NCI-H2196 (cell line): ENCODE measurements at regions not wholly inside any gene's neighbourhood (a gene's known extent, or its start where the extent isn't known, plus 50 kb on each side); places are given as distances from the start of the nearest gene placed in this dataset.
"Not testable (repeated sequence)": the region's sequence is repeated elsewhere in the genome, so short reads cannot be mapped to it uniquely, and the experiment has no call there.

Experiments
- DNase-seq: peaks from one replicate; lab custom pipeline; 2025; ENCODE audit not compliant: unreplicated experiment; lab: John Stamatoyannopoulos, UW

DNA sequence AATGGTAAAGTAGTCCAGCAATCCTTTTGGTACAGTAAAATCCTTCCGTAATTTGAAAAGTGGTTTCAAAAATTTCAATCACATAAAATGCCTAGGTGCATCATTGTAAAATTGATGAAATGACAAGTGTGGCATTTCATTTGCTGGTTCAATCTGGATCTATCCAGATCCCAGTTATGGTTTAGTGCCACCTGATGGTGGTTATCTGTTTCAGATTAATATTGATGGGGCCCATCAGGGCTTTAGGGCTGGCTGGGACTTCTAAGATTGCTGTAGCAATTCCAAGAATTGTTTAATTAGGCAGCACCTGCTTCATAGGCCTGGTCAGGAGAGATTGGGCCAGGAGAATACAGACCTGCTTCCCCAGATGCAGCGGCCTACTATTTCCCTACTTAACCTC is 55.5 kb upstream of the PIK3C3 start:
- DNase-seq, result no peak

DNA sequence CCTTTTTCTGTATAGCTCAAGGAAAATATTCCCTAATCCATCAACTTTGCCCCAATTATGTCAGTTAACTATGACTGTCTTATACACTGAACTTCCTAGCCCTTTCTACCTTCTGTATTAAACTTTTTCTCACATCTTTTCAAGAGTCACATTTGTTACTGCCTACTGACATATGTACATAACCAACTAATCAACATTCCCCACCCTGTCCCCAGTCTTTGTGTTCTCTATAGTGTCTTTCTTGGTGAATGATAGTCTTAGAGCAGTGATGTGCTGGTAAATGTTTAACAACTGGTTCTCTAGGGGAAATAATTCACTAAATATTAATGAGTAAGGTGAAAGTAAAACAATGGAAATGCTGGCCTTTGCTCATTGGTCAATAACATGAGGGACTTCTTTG is 61.6 kb upstream of the PIK3C3 start:
- DNase-seq, result no peak

- no peak for DNase-seq
Measured at GRCh38 chr18:41887100-41887499, 67.9 kb upstream of the PIK3C3 start.

- DNase-seq, result no peak
Measured at GRCh38 chr18:41886126-41886807, 68.8 kb upstream of the PIK3C3 start.

DNA sequence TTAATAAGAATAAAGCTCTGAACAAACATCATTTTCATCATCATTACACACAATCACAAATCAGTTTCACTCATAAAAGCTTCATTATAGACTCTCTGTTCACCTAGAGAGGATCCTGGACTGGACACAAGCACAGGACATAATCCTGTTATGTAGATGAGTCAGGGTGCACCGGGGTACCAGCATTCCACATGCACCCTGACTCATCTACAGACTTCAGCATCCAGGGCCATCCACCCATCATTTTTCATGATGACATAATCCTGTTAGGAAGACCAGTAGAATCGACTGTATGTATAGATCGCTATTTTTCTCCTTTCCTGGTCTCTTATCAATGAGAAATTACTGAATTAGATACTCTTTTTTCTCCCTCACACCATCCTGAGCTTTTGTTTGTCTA is 73.7 kb upstream of the PIK3C3 start:
- no peak for DNase-seq

- no peak for DNase-seq
Measured at GRCh38 chr18:41879256-41879655, 75.8 kb upstream of the PIK3C3 start.

- no peak for DNase-seq
Measured at GRCh38 chr18:41875094-41875780, 79.8 kb upstream of the PIK3C3 start.

DNA sequence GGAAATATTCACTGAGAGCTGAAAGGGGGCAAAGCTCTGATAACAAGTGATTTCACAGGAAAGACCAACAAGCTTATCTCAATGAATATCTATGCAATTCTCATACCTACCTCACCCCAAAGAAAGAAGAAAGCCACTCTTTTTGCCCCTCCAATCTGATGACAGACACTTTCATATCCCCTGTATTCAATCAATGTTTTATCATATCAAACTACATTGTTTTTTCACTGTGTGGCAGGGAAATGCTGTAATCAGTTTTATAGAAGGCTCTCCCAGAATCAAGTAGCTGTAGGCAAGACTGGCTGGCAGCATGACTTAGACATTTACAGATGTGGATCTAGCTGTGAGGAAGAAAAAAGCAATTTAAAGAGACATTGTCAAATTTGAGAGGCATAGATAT is 81.3 kb upstream of the PIK3C3 start:
- DNase-seq, result no peak

- no peak for DNase-seq
Measured at GRCh38 chr18:41872206-41872605, 82.8 kb upstream of the PIK3C3 start.

DNA sequence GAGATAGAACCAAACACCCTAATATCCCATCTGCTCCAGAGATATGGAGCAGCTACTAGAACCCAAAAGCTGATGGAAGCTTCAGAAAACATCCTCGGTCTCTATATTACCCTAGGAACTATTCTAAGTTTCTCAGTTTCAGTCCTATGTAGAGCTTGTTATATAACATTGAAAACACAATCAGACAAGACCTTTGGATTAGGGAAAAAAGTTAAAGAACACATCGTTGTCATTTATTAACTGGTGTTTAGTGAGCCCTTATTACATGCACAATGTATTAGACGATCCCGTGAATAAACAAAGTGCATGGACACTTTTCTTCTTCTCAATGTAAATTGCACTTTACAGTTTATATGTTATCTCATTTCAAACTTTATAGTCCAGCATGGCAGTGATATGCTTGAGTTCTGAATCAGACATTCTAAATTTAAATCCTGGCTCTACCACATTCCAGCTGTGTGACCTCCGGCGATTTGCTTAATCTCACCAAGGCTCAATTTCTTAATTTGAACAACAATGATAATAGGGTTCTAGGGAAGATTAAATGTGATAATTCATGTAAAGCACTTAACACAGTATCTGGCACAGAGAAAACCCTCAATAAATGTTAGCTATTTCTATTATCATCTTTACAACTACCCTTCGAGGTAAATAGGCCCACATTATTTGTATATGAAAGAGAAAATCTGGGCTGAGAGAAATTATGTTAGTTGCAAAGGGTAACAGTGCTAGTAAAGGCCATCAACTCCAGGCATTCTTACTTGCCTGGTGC is 83.6 kb upstream of the PIK3C3 start:
- DNase-seq, result no peak

DNA sequence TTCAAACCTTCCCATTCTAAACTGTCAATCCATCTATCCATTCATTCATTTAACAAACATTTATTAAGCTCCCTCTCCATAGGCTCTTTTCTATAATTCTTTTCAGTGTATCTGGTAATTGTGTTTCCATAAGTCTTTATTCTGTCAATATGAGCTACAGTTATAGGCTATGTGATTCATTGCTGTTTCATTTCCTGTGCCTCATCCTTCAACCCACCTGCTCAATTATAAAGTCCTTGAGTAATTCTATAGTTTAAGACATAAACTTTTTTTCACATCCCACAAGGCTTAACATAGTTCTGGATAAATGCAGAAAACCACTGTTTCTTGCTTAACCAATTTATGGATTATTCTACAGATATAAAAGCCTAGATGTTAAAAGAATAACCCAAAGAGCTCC is 84.2 kb upstream of the PIK3C3 start:
- no peak for DNase-seq

GRCh38 chr18:41870191-41870590 is 84.8 kb upstream of the PIK3C3 start:
- no peak for DNase-seq

GRCh38 chr18:41865796-41866195 is 89.2 kb upstream of the PIK3C3 start:
- DNase-seq, result not testable (repeated sequence)

DNA sequence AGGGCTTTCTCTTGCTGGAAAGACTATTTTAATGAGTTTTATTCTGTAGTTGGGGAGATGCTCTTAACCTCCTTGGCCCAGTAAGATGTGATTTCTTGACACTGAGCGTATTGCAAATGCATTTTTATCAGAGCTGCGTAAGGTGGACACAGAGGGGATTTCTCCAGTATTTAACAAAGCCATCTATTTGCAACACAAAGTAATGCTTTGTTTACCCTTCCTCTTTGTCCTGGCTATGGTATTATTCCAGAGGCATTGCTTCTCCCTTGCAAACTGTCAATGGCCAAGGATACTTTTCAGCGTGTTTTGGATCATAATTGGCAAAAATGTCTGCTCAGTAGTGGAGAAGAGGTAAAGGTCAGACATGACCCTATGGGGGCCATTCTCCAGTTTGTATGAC is 90.8 kb upstream of the PIK3C3 start:
- no peak for DNase-seq

GRCh38 chr18:41862921-41863320 is 92.1 kb upstream of the PIK3C3 start:
- no peak for DNase-seq

DNA sequence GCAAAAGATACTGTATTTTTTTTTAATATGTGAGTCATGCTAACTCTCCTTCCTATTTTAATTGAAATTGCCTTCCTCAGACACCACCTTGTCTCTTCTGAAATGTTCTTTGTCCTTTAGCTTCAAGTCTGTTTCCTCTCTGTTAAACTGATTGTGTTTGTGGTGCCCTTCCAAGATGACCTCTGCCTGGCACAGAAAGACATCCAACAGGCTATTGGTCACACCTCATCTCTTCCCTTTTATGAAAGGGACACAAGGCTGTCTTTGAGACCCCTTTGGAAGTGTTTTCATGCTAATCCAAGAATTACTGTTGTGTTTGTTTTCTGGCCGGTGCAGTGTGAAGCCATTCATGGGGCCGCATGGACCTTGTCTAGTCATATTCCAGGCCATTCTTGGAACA is 94.0 kb upstream of the PIK3C3 start:
- DNase-seq, result no peak

DNA sequence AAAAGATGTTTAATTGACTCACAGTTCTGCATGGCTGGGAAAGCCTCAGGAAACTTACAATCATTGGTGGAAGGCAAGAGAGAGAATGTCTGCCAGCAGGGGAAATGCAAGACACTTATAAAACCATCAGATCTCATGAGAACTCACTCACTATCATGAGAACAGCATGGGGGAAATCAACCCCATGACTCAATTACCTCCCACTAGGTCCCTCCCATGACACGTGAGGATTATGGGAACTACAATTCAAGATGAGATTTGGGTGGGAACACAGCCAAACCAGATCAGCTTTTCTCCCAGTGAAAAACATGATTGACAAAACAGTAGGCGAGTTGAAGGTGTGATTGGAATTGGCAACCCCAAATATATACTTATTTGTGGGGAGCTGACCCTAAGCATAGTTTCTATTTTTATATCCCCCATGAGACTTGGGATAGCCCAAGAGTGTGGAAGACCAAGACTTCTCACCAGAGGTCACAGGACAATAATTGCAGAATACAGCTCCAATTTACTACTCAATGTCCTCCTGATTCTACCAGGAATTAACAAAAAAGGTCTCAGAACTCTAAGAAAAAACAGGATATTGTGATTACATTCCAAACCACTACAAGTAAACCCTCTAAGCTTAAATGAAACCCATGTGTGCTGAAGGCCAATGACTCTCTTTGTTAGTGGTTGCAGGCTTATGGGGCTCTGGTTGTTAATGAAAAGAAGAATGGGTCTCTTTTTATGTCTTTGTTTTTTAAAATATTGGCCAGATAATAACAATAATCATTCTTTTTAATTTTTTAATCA is 96.1 kb upstream of the PIK3C3 start:
- DNase-seq, result no peak

GRCh38 chr18:41853280-41853679 is 101.8 kb upstream of the PIK3C3 start:
- no peak for DNase-seq

- DNase-seq, result no peak
Measured at GRCh38 chr18:41850781-41851180, 104.3 kb upstream of the PIK3C3 start.

DNA sequence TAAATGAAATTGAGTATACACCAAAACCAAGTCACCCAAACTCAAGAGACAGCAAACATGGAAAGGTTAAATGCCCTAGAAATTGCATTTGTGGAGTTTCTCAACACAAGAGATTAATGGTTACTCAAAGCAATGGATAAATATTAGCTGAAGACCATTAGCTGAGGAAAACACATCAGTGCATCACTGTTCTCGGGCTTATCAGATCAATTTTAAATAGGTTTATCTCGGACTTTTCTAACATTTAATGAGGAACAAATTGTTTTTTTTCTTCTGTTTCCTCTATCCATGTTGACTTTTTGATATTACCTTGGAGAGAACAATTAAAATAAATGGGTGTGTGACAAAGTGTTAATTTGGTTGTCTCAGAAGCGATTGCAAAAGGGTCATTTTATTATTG is 105.4 kb upstream of the PIK3C3 start:
- no peak for DNase-seq

- no peak for DNase-seq
Measured at GRCh38 chr18:41845563-41845962, 109.5 kb upstream of the PIK3C3 start.
